HEK293 (cell line): ENCODE measurements at regions not wholly inside any gene's neighbourhood (a gene's known extent, or its start where the extent isn't known, plus 50 kb on each side); places are given as distances from the start of the nearest gene placed in this dataset.

Source experiments
- CTCF ChIP-seq: fragments of 450-650 bp; formaldehyde crosslinking; IDR thresholded peaks from 2 replicates; pipeline ENCODE4 v1.5.1; 2016; ENCODE audit warnings: missing biosample characterization, missing genetic modification characterization
- HOXA7 ChIP-seq: sonication (generic); formaldehyde crosslinking; IDR thresholded peaks from 2 replicates; pipeline ENCODE4 v1.8.1; 2022; ENCODE audit warnings: missing genetic modification reagents, borderline replicate concordance
- KLF1 ChIP-seq: fragments of 450-650 bp; formaldehyde crosslinking; IDR thresholded peaks from 2 replicates; pipeline ENCODE4 v1.5.1; 2016; ENCODE audit warnings: missing biosample characterization, missing genetic modification characterization
- ZBTB7A ChIP-seq: fragments of 450-650 bp; formaldehyde crosslinking; IDR thresholded peaks from 2 replicates; pipeline ENCODE4 v1.5.1; 2016; ENCODE audit warnings: low read depth, missing biosample characterization, missing genetic modification characterization
- ZNF114 ChIP-seq: fragments of 450-650 bp; formaldehyde crosslinking; IDR thresholded peaks from 2 replicates; pipeline ENCODE4 v1.5.0; 2017; ENCODE audit warnings: missing biosample characterization, missing genetic modification characterization
- ZNF211 ChIP-seq: fragments of 450-650 bp; formaldehyde crosslinking; IDR thresholded peaks from 2 replicates; pipeline ENCODE4 v1.5.1; 2016; ENCODE audit warnings: low read depth, missing biosample characterization, missing genetic modification characterization
- ZNF701 ChIP-seq: fragments of 450-650 bp; formaldehyde crosslinking; IDR thresholded peaks from 2 replicates; pipeline ENCODE4 v1.5.1; 2016; ENCODE audit warnings: missing biosample characterization, missing genetic modification characterization
- TF ChIP-seq, protein P1 (sequence below): fragments of 450-650 bp; formaldehyde crosslinking; IDR thresholded peaks from 2 replicates; pipeline ENCODE4 v1.5.1; 2016; ENCODE audit warnings: missing biosample characterization, missing genetic modification characterization, borderline replicate concordance

- TF ChIP-seq KLF1 (no peak), HOXA7 (CRISPR knock-in tag) (no peak), ZNF211 (tag by site-specific recombination) (no peak), CTCF (tag by site-specific recombination) (no peak), ZBTB7A (no peak), ZNF701 (tag by site-specific recombination) (no peak), ZNF114 (no peak)
- TF ChIP-seq, protein P1, sequence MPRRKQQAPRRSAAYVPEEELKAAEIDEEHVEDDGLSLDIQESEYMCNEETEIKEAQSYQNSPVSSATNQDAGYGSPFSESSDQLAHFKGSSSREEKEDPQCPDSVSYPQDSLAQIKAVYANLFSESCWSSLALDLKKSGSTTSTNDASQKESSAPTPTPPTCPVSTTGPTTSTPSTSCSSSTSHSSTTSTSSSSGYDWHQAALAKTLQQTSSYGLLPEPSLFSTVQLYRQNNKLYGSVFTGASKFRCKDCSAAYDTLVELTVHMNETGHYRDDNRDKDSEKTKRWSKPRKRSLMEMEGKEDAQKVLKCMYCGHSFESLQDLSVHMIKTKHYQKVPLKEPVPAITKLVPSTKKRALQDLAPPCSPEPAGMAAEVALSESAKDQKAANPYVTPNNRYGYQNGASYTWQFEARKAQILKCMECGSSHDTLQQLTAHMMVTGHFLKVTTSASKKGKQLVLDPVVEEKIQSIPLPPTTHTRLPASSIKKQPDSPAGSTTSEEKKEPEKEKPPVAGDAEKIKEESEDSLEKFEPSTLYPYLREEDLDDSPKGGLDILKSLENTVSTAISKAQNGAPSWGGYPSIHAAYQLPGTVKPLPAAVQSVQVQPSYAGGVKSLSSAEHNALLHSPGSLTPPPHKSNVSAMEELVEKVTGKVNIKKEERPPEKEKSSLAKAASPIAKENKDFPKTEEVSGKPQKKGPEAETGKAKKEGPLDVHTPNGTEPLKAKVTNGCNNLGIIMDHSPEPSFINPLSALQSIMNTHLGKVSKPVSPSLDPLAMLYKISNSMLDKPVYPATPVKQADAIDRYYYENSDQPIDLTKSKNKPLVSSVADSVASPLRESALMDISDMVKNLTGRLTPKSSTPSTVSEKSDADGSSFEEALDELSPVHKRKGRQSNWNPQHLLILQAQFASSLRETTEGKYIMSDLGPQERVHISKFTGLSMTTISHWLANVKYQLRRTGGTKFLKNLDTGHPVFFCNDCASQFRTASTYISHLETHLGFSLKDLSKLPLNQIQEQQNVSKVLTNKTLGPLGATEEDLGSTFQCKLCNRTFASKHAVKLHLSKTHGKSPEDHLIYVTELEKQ (tag by site-specific recombination): no peak
Observed at GRCh38 chr5:163342306-163342705, 95.1 kb upstream of the CCNG1 start.
